Testis (tissue), 2 donors: ENCODE measurements at regions not wholly inside any gene's neighbourhood (a gene's known extent, or its start where the extent isn't known, plus 50 kb on each side); places are given as distances from the start of the nearest gene placed in this dataset.
"Not testable (repeated sequence)": the region's sequence is repeated elsewhere in the genome, so short reads cannot be mapped to it uniquely, and the experiment has no call there.

Experiments used
- DNase-seq: peaks from one replicate; pipeline ENCODE4 v3.0.0-alpha.2; 2019
- H3K27ac ChIP-seq, 2 donors: fragments of 200-600 bp; sonication (generic); one replicate each; pipeline ENCODE4 v1.5.1; 2019
- H3K27me3 ChIP-seq: fragments of 200-600 bp; sonication (generic); one replicate; pipeline ENCODE4 v1.5.1; 2019
- H3K36me3 ChIP-seq: fragments of 200-600 bp; sonication (generic); one replicate; pipeline ENCODE4 v1.5.1; 2017; ENCODE audit warnings: low read depth; ENCODE audit errors: missing control alignments
- H3K4me1 ChIP-seq: fragments of 200-600 bp; sonication (generic); one replicate; pipeline ENCODE4 v1.5.1; 2019
- H3K4me3 ChIP-seq, 2 donors: fragments of 200-600 bp; sonication (generic); one replicate each; pipeline ENCODE4 v1.5.1; 2017 to 2019
- H3K9me3 ChIP-seq: fragments of 200-600 bp; sonication (generic); one replicate; pipeline ENCODE4 v1.5.1; 2017
- CTCF ChIP-seq, 3 experiments: fragments of 450-650 bp in 2 of 3; fragments of 200-600 bp in 1 of 3; sonication (generic) in 1 of 3; IDR thresholded peaks; one replicate each; pipeline ENCODE4 v1.5.1; 2016 to 2019; ENCODE audit warnings: antibody characterized with exemption in 3 of 3, mild to moderate bottlenecking in 2 of 3, moderate library complexity in 1 of 3
- POLR2A ChIP-seq: fragments of 450-650 bp; IDR thresholded peaks from one replicate; pipeline ENCODE4 v1.6.1; 2017; ENCODE audit warnings: antibody characterized with exemption, mild to moderate bottlenecking, moderate library complexity
- WGBS, 2 donors: methylation state at CpG; one replicate each; pipeline ENCODE4 v1.1.5; 2018; 5-methylcytosine and 5-hydroxymethylcytosine counted together
- intact Hi-C: fragments of 100-400 bp; cut with DNase I; formaldehyde crosslinking; loops from one replicate; pipeline ENCODE4 v1.15.1; 2023; ENCODE audit warnings: low total_unique reads

- TF ChIP-seq CTCF (IDR thresholded peaks at IDR 0.05) (no peak), POLR2A (no peak)
- no peak for DNase-seq
- Histone ChIP-seq H3K27me3 (no peaks in the 10 kb centered on the region), H3K36me3 (no peaks in the 10 kb centered on the region), H3K9me3 (no peaks in the 10 kb centered on the region), H3K4me3 (no peak overlapping the region), H3K4me1 (no peaks in the 10 kb centered on the region), H3K27ac (no peak overlapping the region)
- WGBS, 2 donors: 91 to 99% methylated on average over 12 to 29 of the region's 29 CpGs
- intact Hi-C loops: no loop called here
Measured at GRCh38 chr14:104305511-104306449, 167.4 kb downstream of the KIF26A start.

- Histone ChIP-seq H3K27ac (no peak overlapping the region), H3K27me3 (no peaks in the 10 kb centered on the region), H3K9me3 (no peaks in the 10 kb centered on the region), H3K36me3 (no peaks in the 10 kb centered on the region), H3K4me1 (no peaks in the 10 kb centered on the region), H3K4me3 (no peak overlapping the region)
- DNase-seq: no peak
- WGBS, 2 donors: 86 to 87% methylated on average over 14 to 17 of the region's 17 CpGs
- intact Hi-C loops: no loop called here
- TF ChIP-seq CTCF (IDR thresholded peaks at IDR 0.05) (no peak), POLR2A (no peak)
Measured at GRCh38 chr14:104306450-104307040, 168.2 kb downstream of the KIF26A start.

- Histone ChIP-seq H3K27me3 (no peaks in the 10 kb centered on the region), H3K4me1 (no peaks in the 10 kb centered on the region), H3K4me3 (no peak overlapping the region), H3K36me3 (no peaks in the 10 kb centered on the region), H3K9me3 (no peaks in the 10 kb centered on the region), H3K27ac (no peak overlapping the region)
- intact Hi-C loops: no loop called here
- 82 to 98% methylated on average over 6 to 7 of the region's 7 CpGs for WGBS, 2 donors
- no peak for TF ChIP-seq POLR2A
- DNase-seq: no peak
Measured at GRCh38 chr14:104307246-104307626, 168.8 kb downstream of the KIF26A start.

GRCh38 chr14:104307627-104308401 is 169.4 kb downstream of the KIF26A start:
- Histone ChIP-seq H3K9me3 (no peaks in the 10 kb centered on the region), H3K36me3 (no peaks in the 10 kb centered on the region), H3K4me3 (no peak overlapping the region), H3K4me1 (no peaks in the 10 kb centered on the region), H3K27ac (no peak overlapping the region), H3K27me3 (no peaks in the 10 kb centered on the region)
- 91 to 96% methylated on average over 21 to 25 of the region's 25 CpGs for WGBS, 2 donors
- intact Hi-C loops: no loop called here
- TF ChIP-seq CTCF (IDR thresholded peaks at IDR 0.05): no peak
- TF ChIP-seq POLR2A: no peak
- no peak for DNase-seq

GRCh38 chr14:104308534-104308933 is 170.1 kb downstream of the KIF26A start:
- H3K36me3 ChIP-seq, H3K4me1 ChIP-seq, H3K4me3 ChIP-seq, DNase-seq, H3K27me3 ChIP-seq, H3K27ac ChIP-seq, H3K9me3 ChIP-seq, intact Hi-C loops: not testable (repeated sequence)
- WGBS, 2 donors: 87 to 89% methylated on average over 10 of the region's 10 CpGs
